ENCODE measurements at regions not wholly inside any gene's neighbourhood (a gene's known extent, or its start where the extent isn't known, plus 50 kb on each side); places are given as distances from the start of the nearest gene placed in this dataset.

DNA sequence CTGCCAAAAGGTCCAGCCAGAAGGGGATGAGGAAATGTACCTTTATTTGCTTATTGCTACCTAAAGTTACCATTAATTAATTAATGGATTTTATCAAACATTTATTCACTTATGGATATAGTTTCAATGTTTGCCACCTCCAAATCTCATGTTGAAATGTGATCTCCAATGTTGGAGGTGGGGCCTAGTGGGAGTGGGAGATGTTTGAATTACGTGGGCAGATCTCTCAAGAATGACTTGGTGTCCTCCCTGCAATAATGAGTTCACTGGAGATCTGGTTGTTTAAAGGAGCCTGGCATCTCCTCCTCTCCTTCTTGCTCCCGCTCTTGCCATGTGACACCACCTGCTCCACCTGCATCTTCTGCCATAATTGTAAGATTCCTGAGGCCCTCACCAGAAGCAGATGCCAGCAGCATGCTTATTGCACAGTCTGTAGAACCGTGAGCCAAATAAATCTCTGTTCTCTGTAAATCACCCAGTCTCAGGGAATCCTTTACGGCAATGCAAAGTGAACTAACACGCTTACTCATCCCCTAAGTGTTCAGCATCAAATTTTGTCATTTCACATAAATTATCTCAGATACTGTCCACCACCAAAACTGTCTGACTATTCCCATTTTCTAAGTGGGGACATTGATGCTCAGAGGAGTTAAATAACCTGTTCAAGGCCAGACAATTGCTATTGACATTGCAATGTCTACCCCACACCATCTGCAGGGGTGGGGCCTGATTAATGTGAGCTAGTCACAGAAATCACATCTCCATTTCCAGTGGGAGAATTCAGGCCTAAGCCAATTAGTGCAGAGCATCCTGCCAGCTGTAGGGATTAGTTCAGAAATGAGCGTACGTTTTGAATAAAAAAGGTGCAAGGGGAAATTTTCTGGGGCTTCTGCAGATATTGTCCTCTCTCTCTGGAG is 51.6 kb upstream of the SYN3 start:
- TF ChIP-seq, protein P1, sequence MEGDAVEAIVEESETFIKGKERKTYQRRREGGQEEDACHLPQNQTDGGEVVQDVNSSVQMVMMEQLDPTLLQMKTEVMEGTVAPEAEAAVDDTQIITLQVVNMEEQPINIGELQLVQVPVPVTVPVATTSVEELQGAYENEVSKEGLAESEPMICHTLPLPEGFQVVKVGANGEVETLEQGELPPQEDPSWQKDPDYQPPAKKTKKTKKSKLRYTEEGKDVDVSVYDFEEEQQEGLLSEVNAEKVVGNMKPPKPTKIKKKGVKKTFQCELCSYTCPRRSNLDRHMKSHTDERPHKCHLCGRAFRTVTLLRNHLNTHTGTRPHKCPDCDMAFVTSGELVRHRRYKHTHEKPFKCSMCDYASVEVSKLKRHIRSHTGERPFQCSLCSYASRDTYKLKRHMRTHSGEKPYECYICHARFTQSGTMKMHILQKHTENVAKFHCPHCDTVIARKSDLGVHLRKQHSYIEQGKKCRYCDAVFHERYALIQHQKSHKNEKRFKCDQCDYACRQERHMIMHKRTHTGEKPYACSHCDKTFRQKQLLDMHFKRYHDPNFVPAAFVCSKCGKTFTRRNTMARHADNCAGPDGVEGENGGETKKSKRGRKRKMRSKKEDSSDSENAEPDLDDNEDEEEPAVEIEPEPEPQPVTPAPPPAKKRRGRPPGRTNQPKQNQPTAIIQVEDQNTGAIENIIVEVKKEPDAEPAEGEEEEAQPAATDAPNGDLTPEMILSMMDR (conservative IDR thresholded peaks at IDR 0.05; ENCODE audit: low read depth, low read length) = no peak
- DNase-seq (ENCODE audit: low read depth) = no peak
- H3K4me3 ChIP-seq (ENCODE audit: low read depth, low read length) = no peak overlapping the region

DNA sequence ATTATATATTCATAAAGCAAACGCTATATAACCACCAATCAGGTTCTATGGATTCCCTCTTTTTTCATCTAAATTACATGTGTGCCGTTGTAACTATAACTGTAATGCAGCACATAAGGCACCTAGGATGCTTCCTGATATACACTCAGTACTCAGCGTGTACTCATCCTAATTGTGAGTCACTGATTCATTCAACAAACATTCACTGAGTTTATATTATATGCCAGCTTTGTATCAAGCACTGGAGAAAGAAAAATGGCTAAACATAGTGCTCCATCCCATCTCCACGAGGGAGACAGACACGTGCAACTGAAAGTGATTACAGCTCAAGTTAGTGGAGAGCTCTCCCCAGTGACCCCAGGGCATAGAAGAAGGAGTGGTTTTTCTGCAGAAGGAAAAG is 49.9 kb upstream of the SYN3 start:
- H3K4me3 ChIP-seq (ENCODE audit: low read depth, low read length) = no peak overlapping the region
- DNase-seq (ENCODE audit: low read depth) = no peak
- TF ChIP-seq, protein P1 (conservative IDR thresholded peaks at IDR 0.05; ENCODE audit: low read depth, low read length) = no peak
